IMR-90 (cell line): ENCODE measurements at regions not wholly inside any gene's neighbourhood (a gene's known extent, or its start where the extent isn't known, plus 50 kb on each side); places are given as distances from the start of the nearest gene placed in this dataset.

Experiments used
- CEBPB ChIP-seq: IDR thresholded peaks from 2 replicates; pipeline ENCODE4 v1.6.1; 2012; ENCODE audit warnings: low read depth, low read length, improper control_type of control experiment
- CHD1 ChIP-seq: IDR thresholded peaks from 2 replicates; pipeline ENCODE4 v1.6.1; 2012; ENCODE audit warnings: low read depth, low read length, improper control_type of control experiment
- MXI1 ChIP-seq: IDR thresholded peaks from 2 replicates; pipeline ENCODE4 v1.6.1; 2012; ENCODE audit warnings: low read depth, mild to moderate bottlenecking, low read length, moderate library complexity, borderline replicate concordance
- POLR2A ChIP-seq: IDR thresholded peaks from 2 replicates; pipeline ENCODE4 v1.6.1; 2012; ENCODE audit warnings: mild to moderate bottlenecking, low read depth, low read length
- RAD21 ChIP-seq: IDR thresholded peaks from 2 replicates; pipeline ENCODE4 v1.6.1; 2012; ENCODE audit warnings: low read length, improper control_type of control experiment
- RFX5 ChIP-seq: IDR thresholded peaks from 2 replicates; pipeline ENCODE4 v1.8.0; 2012; ENCODE audit warnings: low read depth, mild to moderate bottlenecking, low read length, moderate library complexity
- SMC3 ChIP-seq: fragments of 150-350 bp; IDR thresholded peaks from 2 replicates; pipeline ENCODE4 v1.6.1; 2016; ENCODE audit warnings: low read depth, mild to moderate bottlenecking, antibody characterized with exemption, low read length, moderate library complexity
- TF ChIP-seq, protein P1 (sequence below): conservative IDR thresholded peaks from 2 replicates; pipeline ENCODE4 v1.5.1; 2012; ENCODE audit warnings: mild to moderate bottlenecking, low read depth, low read length, improper control_type of control experiment
- TF ChIP-seq, protein P2 (sequence below): fragments of 150-350 bp; IDR thresholded peaks from 2 replicates; pipeline ENCODE4 v1.6.1; 2017; ENCODE audit warnings: mild to moderate bottlenecking, antibody characterized with exemption, low read length, low read depth

- TF ChIP-seq, protein P1, sequence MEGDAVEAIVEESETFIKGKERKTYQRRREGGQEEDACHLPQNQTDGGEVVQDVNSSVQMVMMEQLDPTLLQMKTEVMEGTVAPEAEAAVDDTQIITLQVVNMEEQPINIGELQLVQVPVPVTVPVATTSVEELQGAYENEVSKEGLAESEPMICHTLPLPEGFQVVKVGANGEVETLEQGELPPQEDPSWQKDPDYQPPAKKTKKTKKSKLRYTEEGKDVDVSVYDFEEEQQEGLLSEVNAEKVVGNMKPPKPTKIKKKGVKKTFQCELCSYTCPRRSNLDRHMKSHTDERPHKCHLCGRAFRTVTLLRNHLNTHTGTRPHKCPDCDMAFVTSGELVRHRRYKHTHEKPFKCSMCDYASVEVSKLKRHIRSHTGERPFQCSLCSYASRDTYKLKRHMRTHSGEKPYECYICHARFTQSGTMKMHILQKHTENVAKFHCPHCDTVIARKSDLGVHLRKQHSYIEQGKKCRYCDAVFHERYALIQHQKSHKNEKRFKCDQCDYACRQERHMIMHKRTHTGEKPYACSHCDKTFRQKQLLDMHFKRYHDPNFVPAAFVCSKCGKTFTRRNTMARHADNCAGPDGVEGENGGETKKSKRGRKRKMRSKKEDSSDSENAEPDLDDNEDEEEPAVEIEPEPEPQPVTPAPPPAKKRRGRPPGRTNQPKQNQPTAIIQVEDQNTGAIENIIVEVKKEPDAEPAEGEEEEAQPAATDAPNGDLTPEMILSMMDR = no peak
- TF ChIP-seq POLR2A (no peak), MXI1 (no peak), RFX5 (no peak), CHD1 (no peak), CEBPB (no peak), SMC3 (no peak), RAD21 (no peak)
- TF ChIP-seq, protein P2, sequence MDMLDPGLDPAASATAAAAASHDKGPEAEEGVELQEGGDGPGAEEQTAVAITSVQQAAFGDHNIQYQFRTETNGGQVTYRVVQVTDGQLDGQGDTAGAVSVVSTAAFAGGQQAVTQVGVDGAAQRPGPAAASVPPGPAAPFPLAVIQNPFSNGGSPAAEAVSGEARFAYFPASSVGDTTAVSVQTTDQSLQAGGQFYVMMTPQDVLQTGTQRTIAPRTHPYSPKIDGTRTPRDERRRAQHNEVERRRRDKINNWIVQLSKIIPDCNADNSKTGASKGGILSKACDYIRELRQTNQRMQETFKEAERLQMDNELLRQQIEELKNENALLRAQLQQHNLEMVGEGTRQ = no peak
These were observed 182.1 kb upstream of the CCDC68 start for GRCh38 chr18:55141318-55141717.
